GM23248 (cell line): ENCODE measurements at regions not wholly inside any gene's neighbourhood (a gene's known extent, or its start where the extent isn't known, plus 50 kb on each side); places are given as distances from the start of the nearest gene placed in this dataset.

Experiments used
- EZH2 ChIP-seq: fragments of 200-600 bp; sonication (generic); IDR thresholded peaks from 2 replicates; pipeline ENCODE4 v1.6.1; 2018; ENCODE audit warnings: antibody characterized with exemption, mild to moderate bottlenecking; ENCODE audit not compliant: insufficient read depth, poor library complexity, severe bottlenecking
- EZH2phosphoT487 ChIP-seq: fragments of 200-600 bp; sonication (generic); IDR thresholded peaks from 2 replicates; pipeline ENCODE4 v1.6.1; 2018; ENCODE audit warnings: antibody characterized with exemption, moderate library complexity, mild to moderate bottlenecking, low read depth; ENCODE audit not compliant: insufficient read depth

GRCh38 chr6:23441808-23442461 lies 684.1 kb upstream of the NRSN1 start:
- TF ChIP-seq EZH2 (no peak), EZH2phosphoT487 (no peak)
